Activated CD8-positive, alpha-beta memory T cell treated with anti-CD3 and anti-CD28 coated beads for 1 hour (primary cell): ENCODE measurements at regions not wholly inside any gene's neighbourhood (a gene's known extent, or its start where the extent isn't known, plus 50 kb on each side); places are given as distances from the start of the nearest gene placed in this dataset.
"Not testable (repeated sequence)": the region's sequence is repeated elsewhere in the genome, so short reads cannot be mapped to it uniquely, and the experiment has no call there.

Experiments used
- DNase-seq, 2 donors: peaks; one replicate each; pipeline ENCODE4 v3.0.0-alpha.2; 2020; ENCODE audit warnings: low read depth in 1 of 2; ENCODE audit errors: extremely low read depth in 1 of 2

- no peak for DNase-seq
Measured at GRCh38 chr2:83901317-83901716, 557.8 kb downstream of the SUCLG1 start.

GRCh38 chr2:83900862-83901261 is 558.2 kb downstream of the SUCLG1 start:
- no peak for DNase-seq

GRCh38 chr2:83899271-83899670 is 559.8 kb downstream of the SUCLG1 start:
- no peak for DNase-seq

DNA sequence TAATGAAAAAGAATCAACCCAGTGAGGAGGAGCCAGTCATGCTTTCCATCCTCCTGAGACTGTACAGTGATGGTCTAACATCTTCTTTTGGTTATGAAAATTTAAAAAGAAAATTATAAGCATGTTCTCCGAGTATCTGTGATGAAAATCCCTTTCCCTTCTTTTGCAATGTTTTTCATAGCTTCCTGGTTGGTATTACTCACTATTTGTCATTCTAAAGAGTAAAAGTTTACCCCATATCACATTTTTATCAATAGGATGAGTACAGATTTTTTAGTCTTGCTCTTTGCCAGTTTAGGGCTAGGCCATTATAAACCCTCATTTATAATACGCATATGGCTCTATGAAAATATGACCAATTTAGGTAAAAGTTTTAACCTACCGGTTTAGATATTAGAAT is 564.1 kb downstream of the SUCLG1 start:
- DNase-seq, result no peak

- no peak for DNase-seq
Measured at GRCh38 chr2:83887757-83888156, 571.3 kb downstream of the SUCLG1 start.

DNA sequence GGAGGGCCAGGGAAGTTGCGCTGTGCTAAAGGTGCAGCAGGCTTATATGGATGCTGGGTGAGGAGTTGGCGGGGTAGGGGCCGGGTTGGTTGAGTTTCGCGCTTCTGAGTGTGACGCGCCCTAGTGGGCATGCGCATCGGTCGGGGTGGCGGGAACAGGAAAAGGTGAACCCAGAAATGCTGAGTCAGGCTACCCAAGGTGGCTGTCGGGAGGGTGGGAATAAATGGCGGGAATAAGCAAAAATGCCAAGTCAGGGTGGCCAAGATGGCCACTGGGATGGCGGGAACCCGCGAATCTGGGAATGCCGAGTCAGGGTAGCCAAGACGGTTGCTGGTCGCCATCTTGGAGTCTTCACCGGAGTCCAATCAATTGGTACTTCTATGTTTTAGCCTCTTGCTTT is 580.0 kb downstream of the SUCLG1 start:
- no peak for DNase-seq

GRCh38 chr2:83877261-83877660 is 581.8 kb downstream of the SUCLG1 start:
- not testable (repeated sequence) for DNase-seq

DNA sequence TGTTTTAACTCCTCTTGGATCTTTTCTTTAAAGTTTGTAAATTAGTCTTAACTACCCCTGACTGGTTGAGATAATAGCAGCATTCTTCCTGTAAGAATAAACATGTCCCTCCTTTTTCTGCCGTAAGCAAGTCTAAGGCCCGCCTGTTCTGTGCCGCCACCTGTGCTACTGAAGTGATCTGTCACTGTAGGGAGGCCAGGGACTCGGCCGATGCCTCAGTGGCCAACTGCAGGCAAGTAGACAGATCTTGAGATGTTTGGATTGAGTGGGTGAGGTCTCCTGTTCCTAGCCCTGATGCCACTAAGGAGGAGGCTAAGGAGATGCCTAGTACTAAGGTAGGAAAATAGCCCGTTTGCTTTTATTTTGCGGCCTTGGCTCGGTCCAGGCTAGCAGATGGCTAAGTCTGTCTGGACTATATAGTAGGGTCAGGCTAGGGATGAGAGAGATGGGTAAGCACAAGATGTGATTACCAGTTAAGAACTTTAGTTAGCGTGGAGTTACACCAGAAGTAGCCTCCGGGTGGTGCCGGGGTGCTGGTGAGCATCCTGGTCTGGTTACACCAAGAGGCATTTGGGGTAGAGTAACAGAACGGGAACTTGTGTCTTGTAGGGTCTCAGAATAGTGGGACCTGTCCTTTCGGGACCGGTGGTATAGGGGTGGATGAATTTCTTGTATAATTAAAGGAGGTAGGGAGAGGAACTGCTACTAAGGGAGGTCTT is 584.2 kb downstream of the SUCLG1 start:
- DNase-seq, result no peak

DNA sequence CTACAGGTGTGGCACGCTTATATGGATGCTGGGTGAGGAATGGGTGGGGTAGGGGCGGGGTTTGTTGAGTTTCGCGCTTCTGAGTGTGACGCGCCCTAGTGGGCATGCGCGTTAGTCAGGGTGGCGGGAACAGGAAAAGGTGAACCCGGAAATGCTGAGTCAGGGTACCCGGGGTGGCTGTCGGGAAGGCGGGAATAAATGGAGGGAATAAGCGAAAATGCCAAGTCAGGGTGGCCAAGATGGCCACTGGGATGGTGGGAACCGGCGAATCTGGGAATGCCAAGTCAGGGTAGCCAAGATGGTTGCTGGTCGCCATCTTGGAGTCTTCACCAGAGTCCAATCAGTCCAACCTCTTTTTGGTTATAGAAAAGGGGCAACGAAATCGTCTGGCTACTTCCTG is 585.0 kb downstream of the SUCLG1 start:
- no peak for DNase-seq

GRCh38 chr2:83873110-83873509 is 586.0 kb downstream of the SUCLG1 start:
- no peak for DNase-seq

DNA sequence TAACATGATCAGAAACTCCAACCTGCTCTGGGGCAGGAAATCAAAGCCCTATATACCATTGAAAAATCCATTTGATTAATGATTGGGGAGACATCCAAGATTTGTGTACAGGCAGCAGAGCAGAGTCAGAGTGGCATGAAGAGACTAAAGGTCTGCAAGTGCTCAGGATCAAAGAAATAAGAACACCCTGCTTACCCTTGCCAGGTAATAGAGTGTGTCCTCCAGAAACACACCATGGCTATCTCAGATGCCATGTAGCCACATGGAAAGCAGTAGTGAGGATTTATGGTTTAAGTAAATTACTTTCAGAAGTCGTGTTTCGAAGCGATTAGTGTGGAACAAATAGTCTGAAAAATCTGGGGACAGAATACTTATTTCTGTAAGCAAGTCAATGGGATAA is 592.9 kb downstream of the SUCLG1 start:
- no peak for DNase-seq

DNA sequence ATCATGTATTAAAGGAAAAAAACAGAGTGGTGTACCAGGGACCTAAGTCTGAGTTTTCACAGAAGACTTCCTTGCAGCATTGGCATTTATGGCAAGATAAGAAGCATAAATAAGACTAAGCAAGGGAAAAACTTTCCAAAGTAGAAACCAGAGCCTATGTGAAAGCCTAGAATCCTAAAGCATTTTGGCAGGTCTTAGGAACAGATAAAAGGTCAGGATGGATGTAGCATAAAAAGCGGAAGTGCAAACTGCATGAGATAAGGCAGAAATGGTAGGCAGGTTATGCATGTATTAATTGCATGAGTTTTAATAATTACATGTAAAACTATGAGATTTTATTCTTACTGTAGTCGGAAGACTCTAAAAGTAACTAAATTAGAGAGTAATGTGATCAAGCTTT is 596.5 kb downstream of the SUCLG1 start:
- DNase-seq, result no peak

DNA sequence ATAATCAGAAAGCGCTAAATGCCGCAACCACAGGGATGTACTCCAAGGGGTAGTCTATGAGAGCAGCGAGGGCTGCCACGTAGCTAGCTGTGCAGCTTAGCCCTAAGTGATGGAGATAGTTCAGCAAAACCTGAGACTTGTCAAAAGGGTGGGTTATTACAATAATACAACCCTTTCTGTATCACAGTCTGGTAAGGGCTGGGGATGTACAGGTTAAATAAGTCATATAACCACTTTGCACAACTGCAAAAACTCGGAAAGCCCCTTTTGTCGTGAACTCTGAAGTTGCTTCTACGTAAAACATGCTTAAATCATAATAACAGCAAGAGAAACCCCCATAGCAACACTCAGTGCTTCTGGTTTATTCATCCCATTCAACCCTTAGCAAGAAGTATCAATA is 598.8 kb downstream of the SUCLG1 start:
- no peak for DNase-seq

- DNase-seq, result no peak
Measured at GRCh38 chr2:83859553-83859952, 599.5 kb downstream of the SUCLG1 start.

DNA sequence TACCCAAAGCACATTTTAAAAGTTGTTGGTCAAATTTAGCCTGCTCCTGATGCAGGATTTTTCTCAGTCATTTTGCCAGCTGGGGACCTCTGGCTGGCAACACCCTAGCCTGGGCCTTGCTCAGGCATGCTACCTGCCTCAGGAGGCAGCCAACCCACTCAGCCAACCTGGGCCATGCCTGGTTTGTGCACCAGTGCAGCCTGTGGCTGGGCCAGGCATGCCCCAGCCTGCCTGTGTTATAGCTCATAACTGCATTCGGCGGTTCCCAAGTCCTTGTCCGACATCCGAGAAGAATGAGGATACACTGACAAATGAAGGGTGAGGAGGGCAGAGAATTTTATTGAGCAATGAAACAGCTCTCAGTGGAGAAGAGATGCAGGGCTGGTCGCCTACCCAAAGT is 608.0 kb downstream of the SUCLG1 start:
- DNase-seq, result no peak

DNA sequence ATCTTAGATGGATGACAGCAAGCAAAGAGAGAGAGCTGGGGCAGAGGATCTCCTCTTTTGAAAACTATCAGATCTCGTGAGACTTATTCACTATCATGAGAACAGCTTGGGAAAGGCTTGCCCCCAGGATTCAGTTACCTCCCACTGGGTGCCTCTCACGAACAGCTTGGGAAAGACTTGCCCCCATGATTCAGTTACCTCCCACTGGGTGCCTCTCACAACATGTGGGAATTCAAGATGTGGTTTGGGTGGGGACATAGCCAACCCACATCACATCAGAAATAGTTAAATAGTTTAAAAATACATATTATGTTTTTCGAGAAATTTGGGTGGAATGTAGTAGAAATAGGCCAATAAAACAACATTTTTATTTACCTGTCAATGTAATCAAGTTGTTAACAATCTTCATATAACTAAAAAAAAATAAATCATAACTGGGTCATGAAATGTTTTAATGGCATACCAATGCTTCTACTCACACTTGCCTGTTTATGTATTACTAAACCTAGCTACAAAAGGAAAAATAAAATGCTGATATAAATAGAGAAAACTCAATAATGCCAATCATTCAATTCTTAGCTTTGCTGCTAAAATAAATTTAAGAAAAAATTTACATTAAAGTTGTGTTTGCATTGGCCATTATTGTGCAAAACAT is 608.9 kb downstream of the SUCLG1 start:
- DNase-seq, result no peak

- no peak for DNase-seq
Measured at GRCh38 chr2:83844490-83844889, 614.6 kb downstream of the SUCLG1 start.

DNA sequence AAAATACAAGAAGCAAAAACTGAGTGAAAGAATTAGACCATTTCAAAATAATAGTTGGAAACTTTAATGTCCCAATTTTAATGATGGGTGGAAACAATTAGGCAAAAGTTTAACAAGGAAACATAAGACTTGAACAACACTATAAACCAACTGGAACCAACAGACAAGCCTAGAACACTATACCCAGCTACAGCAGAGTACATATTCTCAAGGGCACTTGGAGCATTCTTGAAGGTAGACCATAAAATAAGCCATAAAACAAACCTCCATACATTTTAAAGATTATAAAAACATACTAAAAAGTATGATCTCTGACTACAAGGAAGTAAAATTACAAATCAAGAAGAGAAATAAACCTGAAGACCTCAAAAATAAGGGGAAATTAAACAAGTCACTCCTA is 616.7 kb downstream of the SUCLG1 start:
- no peak for DNase-seq

DNA sequence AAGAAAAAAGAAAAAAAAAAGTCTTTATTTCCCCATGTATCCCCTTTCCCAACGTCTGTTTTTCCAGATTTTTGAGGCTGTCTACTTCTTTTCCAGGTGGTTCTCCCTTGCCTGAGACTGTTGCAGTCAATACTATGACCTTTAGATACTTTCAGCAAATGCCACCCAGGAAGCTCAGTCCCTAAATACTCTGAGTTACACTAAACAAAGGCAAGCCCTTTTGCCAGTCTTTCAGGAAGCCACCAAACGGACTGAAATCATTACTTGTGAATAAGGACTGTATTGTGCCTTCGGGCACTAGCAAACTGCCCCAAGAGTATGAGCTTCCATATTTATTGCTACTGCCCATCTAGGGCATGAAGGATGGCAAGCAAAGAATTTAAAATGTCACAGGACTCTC is 621.3 kb downstream of the SUCLG1 start:
- no peak for DNase-seq

DNA sequence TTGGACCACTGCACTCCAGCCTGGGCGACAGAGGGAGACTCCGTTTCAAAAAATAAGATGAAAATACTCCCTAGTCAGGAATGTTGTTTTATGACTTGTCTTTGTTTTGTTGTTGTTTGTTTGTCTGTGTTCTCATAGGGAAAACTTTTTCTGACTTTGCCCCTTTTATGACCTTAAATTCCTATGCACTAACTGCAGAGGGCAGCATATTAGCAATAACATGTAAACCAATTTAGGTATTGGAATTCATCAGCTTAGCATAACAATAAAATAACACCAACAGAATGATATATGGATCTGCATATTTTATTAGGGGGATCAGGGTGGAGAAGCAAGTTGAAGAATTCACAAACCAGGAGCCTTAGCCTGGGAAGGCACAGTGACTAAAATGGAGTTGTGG is 631.5 kb downstream of the SUCLG1 start:
- DNase-seq, result no peak

GRCh38 chr2:83826577-83826976 is 632.5 kb downstream of the SUCLG1 start:
- DNase-seq, result no peak

GRCh38 chr2:83823229-83823628 is 635.9 kb downstream of the SUCLG1 start:
- DNase-seq, result no peak

- no peak for DNase-seq
Measured at GRCh38 chr2:83817511-83817910, 641.6 kb downstream of the SUCLG1 start.
